Panc1 (cell line): ENCODE measurements at regions not wholly inside any gene's neighbourhood (a gene's known extent, or its start where the extent isn't known, plus 50 kb on each side); places are given as distances from the start of the nearest gene placed in this dataset.

Experiments used
- ATAC-seq: fragments of 200-7000 bp; cut with Tn5 transposase; 2 replicates; pipeline ENCODE4 v1.9.1; 2020; ENCODE audit warnings: mild to moderate bottlenecking, moderate library complexity
- BruUV-seq: library from RNA; stranded (reverse); fragments of 400-500 nt; replicated peaks from 2 replicates; lab custom pipeline; 2021; lab: Mats Ljungman, UMichigan
- CTCF ChIA-PET: fragments of 300-600 bp; sonication (Branson Sonifier 250); formaldehyde crosslinking; loops from one replicate; lab custom pipeline; 2022; ENCODE audit warnings: antibody characterized with exemption; lab: Charles Lee
- POLR2A ChIA-PET: fragments of 300-600 bp; sonication (Branson Sonifier 250); formaldehyde crosslinking; loops from one replicate; lab custom pipeline; 2022; ENCODE audit warnings: antibody characterized with exemption; lab: Charles Lee
- DNase-seq: peaks from one replicate; pipeline ENCODE4 v3.0.0-alpha.2; 2010; ENCODE audit warnings: low read depth, low spot score
- H3K27ac ChIP-seq: 2 replicates; pipeline ENCODE4 v1.5.1; 2011; ENCODE audit warnings: mild to moderate bottlenecking, low read length, inconsistent platforms
- H3K27me3 ChIP-seq: fragments of 200-500 bp; sonication (Bioruptor generic); 2 replicates; pipeline ENCODE4 v1.6.0; 2014; ENCODE audit warnings: low read length, inconsistent platforms; ENCODE audit not compliant: control insufficient read depth, insufficient read depth
- H3K36me3 ChIP-seq: fragments of 200-500 bp; sonication (Bioruptor generic); 2 replicates; pipeline ENCODE4 v1.5.1; 2014; ENCODE audit warnings: inconsistent platforms, mild to moderate bottlenecking, low read length, moderate library complexity; ENCODE audit not compliant: control insufficient read depth, insufficient read depth
- H3K4me1 ChIP-seq: 2 replicates; pipeline ENCODE4 v1.5.1; 2011; ENCODE audit warnings: inconsistent platforms, mild to moderate bottlenecking, low read length, moderate library complexity; ENCODE audit not compliant: control insufficient read depth, insufficient read depth
- H3K4me3 ChIP-seq, 2 experiments: 2 replicates each; pipeline ENCODE4 v1.5.1; 2011 to 2012; ENCODE audit warnings: low read depth in 2 of 2, low read length in 2 of 2, mild to moderate bottlenecking in 2 of 2, inconsistent platforms in 1 of 2, moderate library complexity in 1 of 2
- H3K9me3 ChIP-seq: fragments of 200-500 bp; sonication (Bioruptor generic); 2 replicates; pipeline ENCODE4 v1.5.1; 2014; ENCODE audit warnings: low read depth, mild to moderate bottlenecking, inconsistent platforms, low read length, moderate library complexity; ENCODE audit not compliant: control insufficient read depth, insufficient read depth
- POLR2AphosphoS5 ChIP-seq: IDR thresholded peaks from 2 replicates; pipeline ENCODE4 v1.6.1; 2012; ENCODE audit warnings: mild to moderate bottlenecking, low read depth, low read length, moderate library complexity
- SIN3A ChIP-seq: IDR thresholded peaks from 2 replicates; pipeline ENCODE4 v1.6.1; 2012; ENCODE audit warnings: low read depth, mild to moderate bottlenecking, low read length, moderate library complexity, borderline replicate concordance; ENCODE audit not compliant: insufficient read depth
- TCF7L2 ChIP-seq: IDR thresholded peaks from 2 replicates; pipeline ENCODE4 v1.6.1; 2011; ENCODE audit warnings: mild to moderate bottlenecking, low read depth, low read length, inconsistent platforms
- in situ Hi-C: cut with HindIII; loops from 2 replicates; pipeline ENCODE4 v1.10.0; 2016; ENCODE audit warnings: low sequenced_read_pairs, low pct_unique_long_range_greater_than_20kb
- intact Hi-C: fragments of 100-400 bp; cut with micrococcal nuclease; formaldehyde crosslinking; loops from one replicate; pipeline ENCODE4 v1.10.0; 2022; ENCODE audit not compliant: unreplicated experiment
- TF ChIP-seq, protein P1 (sequence below), 2 experiments: IDR thresholded peaks; 2 replicates each; pipeline ENCODE4 v1.6.1; 2011 to 2012; ENCODE audit warnings: low read depth in 2 of 2, control low read depth in 1 of 2, low read length in 1 of 2, mild to moderate bottlenecking in 1 of 2, moderate library complexity in 1 of 2; ENCODE audit not compliant: insufficient read depth in 1 of 2
- TF ChIP-seq, protein P2 (sequence below): fragments of 450-650 bp; IDR thresholded peaks from 2 replicates; pipeline ENCODE4 v1.5.1; 2017; ENCODE audit warnings: mild to moderate bottlenecking

DNA sequence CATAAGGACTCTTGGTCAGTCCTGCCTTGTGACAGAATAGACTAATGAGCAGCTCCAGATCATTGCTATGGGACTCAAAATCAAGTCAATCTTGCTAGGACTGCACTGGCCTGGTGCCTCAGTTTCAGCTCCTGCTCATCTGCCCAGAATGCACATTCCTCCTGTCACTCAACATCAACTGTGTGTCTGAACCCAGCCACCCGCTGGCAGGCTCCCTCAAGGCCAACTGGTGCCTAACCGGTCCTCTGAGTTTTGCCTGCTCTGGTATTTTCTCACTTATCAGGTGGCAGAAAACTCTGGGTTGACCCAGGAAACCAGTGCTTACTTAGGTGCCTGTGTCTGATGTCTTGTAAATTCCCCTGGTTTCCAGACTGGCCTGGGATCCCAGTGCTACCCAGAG is 297.7 kb downstream of the DHX35 start:
- intact Hi-C loops, result loop anchor here (5.0 kb wide), 1 partner anchor 148 kb away; no protein-coding TSS in a partner anchor
- Histone ChIP-seq H3K36me3 (no peaks in the 10 kb centered on the region), H3K9me3 (no peaks in the 10 kb centered on the region), H3K27me3 (no peaks in the 10 kb centered on the region), H3K4me3 (no peak overlapping the region), H3K4me1 (no peaks in the 10 kb centered on the region), H3K27ac (no peak overlapping the region)
- POLR2A ChIA-PET, result no interaction called here
- BruUV-seq, result no TSS peak
- CTCF ChIA-PET, result no interaction called here
- TF ChIP-seq SIN3A (no peak), TCF7L2 (no peak), POLR2AphosphoS5 (no peak)
- TF ChIP-seq, protein P1, sequence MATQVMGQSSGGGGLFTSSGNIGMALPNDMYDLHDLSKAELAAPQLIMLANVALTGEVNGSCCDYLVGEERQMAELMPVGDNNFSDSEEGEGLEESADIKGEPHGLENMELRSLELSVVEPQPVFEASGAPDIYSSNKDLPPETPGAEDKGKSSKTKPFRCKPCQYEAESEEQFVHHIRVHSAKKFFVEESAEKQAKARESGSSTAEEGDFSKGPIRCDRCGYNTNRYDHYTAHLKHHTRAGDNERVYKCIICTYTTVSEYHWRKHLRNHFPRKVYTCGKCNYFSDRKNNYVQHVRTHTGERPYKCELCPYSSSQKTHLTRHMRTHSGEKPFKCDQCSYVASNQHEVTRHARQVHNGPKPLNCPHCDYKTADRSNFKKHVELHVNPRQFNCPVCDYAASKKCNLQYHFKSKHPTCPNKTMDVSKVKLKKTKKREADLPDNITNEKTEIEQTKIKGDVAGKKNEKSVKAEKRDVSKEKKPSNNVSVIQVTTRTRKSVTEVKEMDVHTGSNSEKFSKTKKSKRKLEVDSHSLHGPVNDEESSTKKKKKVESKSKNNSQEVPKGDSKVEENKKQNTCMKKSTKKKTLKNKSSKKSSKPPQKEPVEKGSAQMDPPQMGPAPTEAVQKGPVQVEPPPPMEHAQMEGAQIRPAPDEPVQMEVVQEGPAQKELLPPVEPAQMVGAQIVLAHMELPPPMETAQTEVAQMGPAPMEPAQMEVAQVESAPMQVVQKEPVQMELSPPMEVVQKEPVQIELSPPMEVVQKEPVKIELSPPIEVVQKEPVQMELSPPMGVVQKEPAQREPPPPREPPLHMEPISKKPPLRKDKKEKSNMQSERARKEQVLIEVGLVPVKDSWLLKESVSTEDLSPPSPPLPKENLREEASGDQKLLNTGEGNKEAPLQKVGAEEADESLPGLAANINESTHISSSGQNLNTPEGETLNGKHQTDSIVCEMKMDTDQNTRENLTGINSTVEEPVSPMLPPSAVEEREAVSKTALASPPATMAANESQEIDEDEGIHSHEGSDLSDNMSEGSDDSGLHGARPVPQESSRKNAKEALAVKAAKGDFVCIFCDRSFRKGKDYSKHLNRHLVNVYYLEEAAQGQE (IDR thresholded peaks at IDR 0.05; ENCODE audit: insufficient read depth in 1 of 2, low read depth in 2 of 2, low read length in 1 of 2), result no peak
- no peak for DNase-seq
- ATAC-seq, result no peak
- in situ Hi-C loops, result no loop called here

DNA sequence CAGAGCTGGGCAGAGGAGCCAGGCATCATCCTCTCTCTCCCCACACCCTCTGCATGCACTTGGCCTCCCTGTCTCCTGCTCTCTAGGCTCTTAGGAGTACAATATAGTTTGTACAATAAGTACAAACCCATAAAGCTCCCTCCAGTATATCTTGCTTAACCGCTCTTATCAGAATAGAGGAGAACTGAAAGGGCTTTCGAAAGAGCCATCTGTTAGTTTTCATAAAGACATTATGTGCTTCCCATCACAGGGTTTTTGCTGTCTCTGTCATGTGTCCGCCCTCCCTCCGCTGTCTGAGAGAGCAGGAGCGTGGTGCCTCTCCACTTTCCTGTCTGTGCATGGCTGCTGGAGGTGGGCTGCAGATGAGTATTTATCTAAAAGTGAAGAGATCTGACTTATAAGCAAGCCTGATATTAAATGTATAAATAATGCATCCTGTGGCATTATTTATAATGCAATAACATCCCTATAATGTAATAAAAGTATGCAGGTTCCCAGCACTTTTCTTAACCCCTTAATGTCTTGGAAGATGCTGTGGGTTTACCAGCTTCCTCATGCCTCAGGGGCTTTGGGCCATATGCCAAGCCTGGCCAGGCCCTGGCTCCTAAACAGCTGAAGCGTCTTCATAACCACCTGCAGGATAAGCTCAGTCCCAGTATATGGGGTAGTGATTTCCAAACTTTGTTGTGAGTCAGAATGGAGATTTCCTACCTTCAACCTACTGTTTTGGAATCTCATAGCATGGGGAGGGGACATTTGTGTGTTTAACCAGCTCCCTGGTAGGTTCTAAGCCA is 297.1 kb downstream of the DHX35 start:
- DNase-seq (no peak), ATAC-seq (no peak)
- no peak overlapping the region for H3K27ac ChIP-seq
- no TSS peak for BruUV-seq
- no peak for TF ChIP-seq SIN3A
- TF ChIP-seq, protein P1 (IDR thresholded peaks at IDR 0.05; ENCODE audit: insufficient read depth in 1 of 2, low read depth in 2 of 2, low read length in 1 of 2), result no peak
- no peak for TF ChIP-seq TCF7L2
- TF ChIP-seq POLR2AphosphoS5, result no peak
- TF ChIP-seq, protein P2, sequence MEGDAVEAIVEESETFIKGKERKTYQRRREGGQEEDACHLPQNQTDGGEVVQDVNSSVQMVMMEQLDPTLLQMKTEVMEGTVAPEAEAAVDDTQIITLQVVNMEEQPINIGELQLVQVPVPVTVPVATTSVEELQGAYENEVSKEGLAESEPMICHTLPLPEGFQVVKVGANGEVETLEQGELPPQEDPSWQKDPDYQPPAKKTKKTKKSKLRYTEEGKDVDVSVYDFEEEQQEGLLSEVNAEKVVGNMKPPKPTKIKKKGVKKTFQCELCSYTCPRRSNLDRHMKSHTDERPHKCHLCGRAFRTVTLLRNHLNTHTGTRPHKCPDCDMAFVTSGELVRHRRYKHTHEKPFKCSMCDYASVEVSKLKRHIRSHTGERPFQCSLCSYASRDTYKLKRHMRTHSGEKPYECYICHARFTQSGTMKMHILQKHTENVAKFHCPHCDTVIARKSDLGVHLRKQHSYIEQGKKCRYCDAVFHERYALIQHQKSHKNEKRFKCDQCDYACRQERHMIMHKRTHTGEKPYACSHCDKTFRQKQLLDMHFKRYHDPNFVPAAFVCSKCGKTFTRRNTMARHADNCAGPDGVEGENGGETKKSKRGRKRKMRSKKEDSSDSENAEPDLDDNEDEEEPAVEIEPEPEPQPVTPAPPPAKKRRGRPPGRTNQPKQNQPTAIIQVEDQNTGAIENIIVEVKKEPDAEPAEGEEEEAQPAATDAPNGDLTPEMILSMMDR, result no peak
- ChIA-PET CTCF (no interaction called here), POLR2A (no interaction called here)
- no peaks in the 10 kb centered on the region for H3K4me1 ChIP-seq
- intact Hi-C loops (no loop called here), in situ Hi-C loops (no loop called here)
- H3K36me3 ChIP-seq, result no peaks in the 10 kb centered on the region
- H3K4me3 ChIP-seq, result no peak overlapping the region
- H3K27me3 ChIP-seq, result no peaks in the 10 kb centered on the region
- H3K9me3 ChIP-seq, result no peaks in the 10 kb centered on the region
